Activated CD4-positive, CD25-positive, alpha-beta regulatory T cell treated with anti-CD3 and anti-CD28 coated beads, Interleukin-2, amount 50 U/mL, for 24 hours (primary cell): ENCODE measurements at regions not wholly inside any gene's neighbourhood (a gene's known extent, or its start where the extent isn't known, plus 50 kb on each side); places are given as distances from the start of the nearest gene placed in this dataset.
"Not testable (repeated sequence)": the region's sequence is repeated elsewhere in the genome, so short reads cannot be mapped to it uniquely, and the experiment has no call there.

ENCODE experiments used
- ATAC-seq, 2 donors: fragments of 150-1000 bp; cut with Tn5 transposase; one replicate each; pipeline ENCODE4 v1.10.0; 2021; ENCODE audit warnings: mild to moderate bottlenecking in 1 of 2, moderate library complexity in 1 of 2

GRCh38 chr18:66271962-66272361, 331.9 kb downstream of the CDH19 start:
- no peak for ATAC-seq

- ATAC-seq: no peak
These were observed 339.8 kb downstream of the CDH19 start for GRCh38 chr18:66264130-66264529.

GRCh38 chr18:66254121-66254520, 349.8 kb downstream of the CDH19 start:
- no peak for ATAC-seq

DNA sequence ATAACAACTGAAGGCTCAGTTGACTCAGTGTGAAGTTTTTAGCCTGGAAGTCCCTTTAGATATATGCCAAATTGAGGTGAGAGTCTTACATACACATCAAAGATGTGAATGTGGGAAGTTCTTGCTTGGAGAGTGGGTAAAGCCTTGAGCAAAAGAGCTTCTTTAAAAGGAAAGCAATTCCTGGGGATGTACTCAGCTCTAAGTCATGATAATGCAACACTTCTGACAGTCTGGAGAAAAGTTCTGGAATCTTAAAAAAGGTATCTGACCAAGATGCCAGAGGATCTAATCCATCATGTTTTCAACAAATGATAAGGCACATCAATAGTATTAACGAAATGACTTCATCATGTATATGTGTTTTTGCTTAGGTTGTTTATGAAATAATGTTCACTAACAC, 351.2 kb downstream of the CDH19 start:
- ATAC-seq: no peak

DNA sequence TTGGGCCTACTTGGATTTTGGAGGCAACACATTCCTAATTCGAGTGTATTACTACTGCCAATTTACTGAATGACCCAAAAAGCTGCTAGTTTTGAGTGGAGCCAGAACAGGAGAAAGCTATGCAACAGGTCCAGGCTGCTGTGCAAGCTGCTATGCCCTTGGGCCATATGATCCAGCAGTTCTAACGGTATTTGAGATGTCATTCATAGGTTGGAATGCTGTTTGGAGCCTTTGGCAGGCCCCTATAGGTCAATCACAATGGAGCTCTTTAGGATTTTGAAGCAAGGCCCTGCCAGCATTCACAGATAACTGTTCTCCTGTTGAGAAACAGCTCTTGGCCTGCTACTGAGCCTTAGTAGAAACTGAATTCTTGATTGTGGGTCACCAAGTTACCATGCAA, 368.7 kb downstream of the CDH19 start:
- ATAC-seq: no peak

DNA sequence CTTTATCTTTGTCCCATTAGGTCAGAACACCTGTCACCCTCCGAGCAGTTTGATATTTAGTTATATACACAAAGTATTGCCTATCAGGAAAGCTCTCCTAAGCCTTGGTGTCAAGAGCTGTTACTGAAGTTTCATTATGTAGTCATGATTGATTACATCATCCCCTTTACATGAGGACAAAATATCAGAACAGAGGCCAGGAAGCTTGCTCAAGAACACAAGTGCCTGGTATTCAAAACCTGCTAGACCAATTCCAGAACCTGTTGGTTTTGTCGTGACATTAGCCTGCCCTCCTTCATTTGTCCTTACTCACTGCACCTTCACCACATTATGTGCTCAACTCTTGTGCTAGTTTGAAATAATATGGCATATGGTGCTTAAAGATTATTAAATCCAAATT, 377.1 kb downstream of the CDH19 start:
- ATAC-seq: no peak

DNA sequence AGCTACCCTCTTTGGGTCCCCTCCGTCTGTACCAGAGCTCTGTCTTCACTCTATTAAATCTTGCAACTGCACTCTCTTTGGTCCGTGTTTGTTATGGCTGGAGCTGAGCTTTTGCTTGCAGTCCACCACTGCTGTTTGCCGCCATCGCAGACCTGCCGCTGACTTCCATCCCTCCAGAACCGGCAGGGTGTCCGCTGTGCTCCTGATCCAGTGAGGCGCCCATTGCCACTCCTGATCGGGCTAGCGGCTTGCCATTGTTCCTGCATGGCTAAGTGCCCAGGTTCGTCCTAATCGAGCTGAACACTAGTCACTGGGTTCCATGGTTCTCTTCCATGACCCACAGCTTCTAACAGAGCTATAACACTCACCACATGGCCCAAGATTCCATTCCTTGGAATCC, 380.6 kb downstream of the CDH19 start:
- not testable (repeated sequence) for ATAC-seq

GRCh38 chr18:66222174-66222573, 381.7 kb downstream of the CDH19 start:
- no peak for ATAC-seq

- ATAC-seq: no peak
These were observed 384.1 kb downstream of the CDH19 start for GRCh38 chr18:66219817-66220216.

- ATAC-seq: no peak
These were observed 392.1 kb downstream of the CDH19 start for GRCh38 chr18:66211749-66212148.

DNA sequence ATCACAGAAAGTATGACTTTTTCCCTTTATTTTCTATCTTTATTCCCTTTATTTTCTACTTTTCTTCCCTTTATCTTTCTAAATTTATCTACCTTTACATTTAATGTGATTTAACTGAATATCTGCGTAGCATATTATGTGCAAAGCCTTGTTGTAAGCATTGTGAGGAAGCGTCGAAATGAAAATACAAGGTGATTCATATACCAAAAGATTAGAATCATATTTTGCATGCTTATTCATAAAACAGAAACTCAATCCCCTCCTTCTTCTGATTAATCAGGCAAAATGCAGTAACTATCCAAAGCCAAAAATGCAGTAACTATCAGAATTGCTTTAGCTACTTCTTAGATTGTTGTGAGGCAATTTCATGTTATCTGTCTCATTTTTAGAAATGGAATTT, 393.0 kb downstream of the CDH19 start:
- ATAC-seq: no peak

DNA sequence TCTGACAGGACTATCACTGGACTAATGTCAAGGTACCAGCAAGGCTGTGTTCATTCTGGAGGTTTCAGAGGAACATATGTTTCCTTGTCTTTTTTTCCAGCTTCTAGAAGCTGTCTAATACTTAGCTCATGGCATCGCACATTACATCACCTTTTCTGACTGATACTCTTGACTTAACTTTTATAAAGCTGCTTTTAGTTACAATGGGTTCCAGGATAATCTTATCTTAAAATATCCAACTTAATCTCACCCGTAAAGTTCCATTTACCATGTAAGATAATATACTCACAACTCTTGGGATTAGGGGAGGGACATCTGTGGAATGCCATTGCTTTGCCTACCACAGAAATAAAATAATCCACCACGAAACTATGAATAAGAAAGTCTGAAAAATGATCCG, 394.2 kb downstream of the CDH19 start:
- ATAC-seq: no peak

- ATAC-seq: no peak
These were observed 407.1 kb downstream of the CDH19 start for GRCh38 chr18:66196805-66197204.

DNA sequence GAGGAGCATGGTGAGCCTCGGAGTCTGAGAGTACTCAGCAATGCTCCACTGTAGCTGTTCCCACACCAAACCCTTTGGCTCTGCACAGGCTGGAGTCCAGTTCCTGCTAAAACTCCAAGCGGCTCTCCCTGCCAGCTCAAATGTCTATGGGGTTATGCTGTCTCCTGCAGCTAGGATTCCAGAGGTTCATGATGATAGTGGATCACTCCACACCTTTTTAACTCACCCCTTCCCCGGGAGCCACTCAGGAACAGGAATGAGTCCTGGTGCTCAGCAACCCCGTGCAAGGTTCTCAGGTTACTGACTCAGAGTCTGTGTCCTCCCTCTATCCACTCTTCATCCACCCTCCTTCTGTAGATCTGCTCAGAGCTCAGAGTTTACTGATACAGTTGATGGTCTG, 410.0 kb downstream of the CDH19 start:
- ATAC-seq: no peak

DNA sequence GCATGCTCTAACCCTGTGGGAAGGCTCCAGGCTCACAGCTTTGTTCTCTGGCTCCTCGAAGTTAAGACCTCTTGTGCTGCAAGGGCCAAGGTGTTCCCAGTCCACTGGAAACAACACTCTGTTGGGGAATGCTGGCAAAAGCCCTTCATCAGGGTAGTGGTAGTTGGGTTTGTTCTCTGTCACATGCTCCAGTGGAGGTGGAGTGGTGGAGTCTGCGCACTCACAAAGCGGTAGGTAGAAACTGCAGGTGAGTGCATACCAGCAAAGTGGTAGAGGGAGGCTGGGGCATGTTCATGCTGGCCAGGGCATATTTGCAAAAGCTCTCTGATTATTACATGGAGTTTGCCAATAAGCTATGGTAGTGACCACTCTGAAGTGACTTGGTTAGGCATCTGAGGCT, 410.5 kb downstream of the CDH19 start:
- ATAC-seq: no peak

GRCh38 chr18:66168685-66169235, 417.9 kb downstream of the CDH7 start:
- ATAC-seq: no peak

- ATAC-seq: peak in 1 of 2 donors; percentile 28
These were observed 417.2 kb downstream of the CDH7 start for GRCh38 chr18:66167829-66168684.

GRCh38 chr18:66160007-66160406, 409.2 kb downstream of the CDH7 start:
- ATAC-seq: no peak

GRCh38 chr18:66159451-66159850, 408.6 kb downstream of the CDH7 start:
- no peak for ATAC-seq

GRCh38 chr18:66156946-66157687, 406.3 kb downstream of the CDH7 start:
- no peak for ATAC-seq

DNA sequence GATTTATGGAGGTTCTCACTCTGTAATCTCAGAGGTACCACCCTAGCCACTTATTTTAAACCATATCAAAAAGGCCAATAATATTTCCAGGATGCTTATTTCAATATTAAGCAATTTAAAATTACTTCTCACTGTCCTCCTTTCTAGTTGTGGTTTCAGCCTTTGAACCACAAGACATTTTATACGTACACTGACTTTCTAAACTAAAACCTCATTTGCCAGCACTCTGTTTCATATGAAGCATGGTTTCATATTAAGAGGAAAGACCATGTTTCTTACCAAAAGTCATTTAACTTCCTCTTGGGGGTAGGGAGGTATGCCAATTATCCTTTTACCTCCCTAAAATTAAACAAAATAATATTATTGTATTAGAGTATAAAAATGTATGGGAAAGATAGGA, 399.8 kb downstream of the CDH7 start:
- no peak for ATAC-seq

DNA sequence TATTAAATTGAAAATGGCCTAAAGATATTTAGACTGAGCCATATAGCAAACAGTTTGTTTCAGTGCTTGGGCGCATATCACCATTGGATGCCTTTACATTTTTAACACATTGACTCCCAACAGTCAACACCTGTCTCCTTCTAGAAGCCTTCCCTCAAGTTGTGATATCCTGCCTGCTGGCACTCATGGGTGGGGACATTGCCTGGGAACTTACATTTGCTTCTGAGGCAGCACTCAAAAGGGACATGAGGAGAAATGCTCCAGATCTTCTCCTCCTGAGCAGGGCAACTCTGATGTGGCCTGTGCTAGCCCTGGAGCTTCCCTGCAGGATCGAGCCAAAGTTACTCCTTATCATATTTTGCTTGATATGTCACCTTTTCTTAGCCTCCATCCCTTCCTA, 392.2 kb downstream of the CDH7 start:
- no peak for ATAC-seq

DNA sequence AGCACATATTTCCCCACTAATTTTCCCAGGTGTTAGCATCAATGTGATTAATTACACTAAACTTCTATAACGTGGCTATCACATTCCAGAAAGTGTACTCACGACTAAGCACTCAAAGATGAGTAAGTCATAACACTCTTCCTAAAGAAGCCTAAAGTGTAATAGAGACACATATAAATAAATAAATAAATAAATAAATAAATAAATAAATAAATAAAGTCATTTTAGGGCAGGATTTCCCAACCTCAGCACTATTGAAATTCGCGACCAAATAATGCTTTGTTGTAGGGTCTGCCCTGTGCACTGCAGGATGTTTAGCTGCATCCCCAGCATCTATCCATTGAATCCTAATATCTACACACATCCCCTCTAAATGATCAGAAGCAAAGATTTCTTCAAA, 390.9 kb downstream of the CDH7 start:
- ATAC-seq: no peak

- no peak for ATAC-seq
These were observed 387.8 kb downstream of the CDH7 start for GRCh38 chr18:66138642-66139041.
